ENCODE measurements at regions not wholly inside any gene's neighbourhood (a gene's known extent, or its start where the extent isn't known, plus 50 kb on each side); places are given as distances from the start of the nearest gene placed in this dataset.

GRCh38 chr2:239496700-239497099 lies 95.9 kb upstream of the HDAC4 start:
- no peak for DNase-seq (ENCODE audit: low spot score)

GRCh38 chr2:239495791-239496233 lies 95.0 kb upstream of the HDAC4 start:
- no peak for DNase-seq (ENCODE audit: low spot score)

GRCh38 chr2:239495175-239495574 lies 94.4 kb upstream of the HDAC4 start:
- DNase-seq (ENCODE audit: low spot score) = no peak

- DNase-seq (ENCODE audit: low spot score) = no peak
Observed at GRCh38 chr2:239494578-239494977, 93.8 kb upstream of the HDAC4 start.

DNA sequence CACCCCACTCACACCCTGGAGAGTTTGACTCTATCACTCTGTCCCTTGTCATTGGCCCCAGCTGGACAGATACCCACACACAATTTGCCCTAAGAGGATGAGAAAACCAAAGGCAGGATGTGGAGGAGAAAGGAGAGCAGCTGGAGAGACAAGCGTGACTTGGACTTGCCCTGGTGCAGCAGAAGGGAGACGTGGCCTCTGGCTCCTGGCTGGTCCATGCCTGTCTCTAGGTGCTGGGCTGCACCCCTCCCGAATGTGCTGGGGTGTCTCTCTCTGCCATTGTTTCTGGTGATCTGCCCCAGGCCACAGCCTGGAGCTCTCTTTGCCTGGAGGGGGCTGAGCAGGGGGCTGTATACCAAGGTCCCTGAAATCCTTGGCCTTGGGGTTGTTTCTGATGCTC lies 88.7 kb upstream of the HDAC4 start:
- no peak for DNase-seq (ENCODE audit: low spot score)

GRCh38 chr2:239488125-239488524 lies 87.3 kb upstream of the HDAC4 start:
- DNase-seq (ENCODE audit: low spot score) = no peak

DNA sequence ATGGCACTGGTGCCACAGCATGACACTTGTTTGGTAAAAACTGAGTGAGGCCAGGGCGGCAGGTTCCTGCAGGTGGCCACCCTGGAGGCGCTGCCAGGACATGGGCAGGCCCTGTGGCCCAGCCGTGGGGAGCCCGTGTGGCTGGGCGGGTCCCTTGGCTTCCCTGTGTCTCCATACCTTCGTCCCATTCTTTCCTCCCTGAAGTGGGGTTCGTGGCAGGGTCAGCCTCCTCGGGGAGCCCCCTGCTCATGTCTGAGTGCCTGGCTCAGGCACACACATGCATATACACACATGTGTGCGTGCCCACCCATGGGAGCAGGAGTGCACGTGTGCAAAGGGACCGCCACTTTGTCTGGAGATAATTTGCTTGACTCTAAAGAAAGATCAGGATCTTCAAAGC lies 86.5 kb upstream of the HDAC4 start:
- DNase-seq (ENCODE audit: low spot score) = no peak

GRCh38 chr2:239485622-239486021 lies 84.8 kb upstream of the HDAC4 start:
- no peak for DNase-seq (ENCODE audit: low spot score)

GRCh38 chr2:239484571-239485355 lies 83.9 kb upstream of the HDAC4 start:
- DNase-seq (ENCODE audit: low spot score) = no peak

DNA sequence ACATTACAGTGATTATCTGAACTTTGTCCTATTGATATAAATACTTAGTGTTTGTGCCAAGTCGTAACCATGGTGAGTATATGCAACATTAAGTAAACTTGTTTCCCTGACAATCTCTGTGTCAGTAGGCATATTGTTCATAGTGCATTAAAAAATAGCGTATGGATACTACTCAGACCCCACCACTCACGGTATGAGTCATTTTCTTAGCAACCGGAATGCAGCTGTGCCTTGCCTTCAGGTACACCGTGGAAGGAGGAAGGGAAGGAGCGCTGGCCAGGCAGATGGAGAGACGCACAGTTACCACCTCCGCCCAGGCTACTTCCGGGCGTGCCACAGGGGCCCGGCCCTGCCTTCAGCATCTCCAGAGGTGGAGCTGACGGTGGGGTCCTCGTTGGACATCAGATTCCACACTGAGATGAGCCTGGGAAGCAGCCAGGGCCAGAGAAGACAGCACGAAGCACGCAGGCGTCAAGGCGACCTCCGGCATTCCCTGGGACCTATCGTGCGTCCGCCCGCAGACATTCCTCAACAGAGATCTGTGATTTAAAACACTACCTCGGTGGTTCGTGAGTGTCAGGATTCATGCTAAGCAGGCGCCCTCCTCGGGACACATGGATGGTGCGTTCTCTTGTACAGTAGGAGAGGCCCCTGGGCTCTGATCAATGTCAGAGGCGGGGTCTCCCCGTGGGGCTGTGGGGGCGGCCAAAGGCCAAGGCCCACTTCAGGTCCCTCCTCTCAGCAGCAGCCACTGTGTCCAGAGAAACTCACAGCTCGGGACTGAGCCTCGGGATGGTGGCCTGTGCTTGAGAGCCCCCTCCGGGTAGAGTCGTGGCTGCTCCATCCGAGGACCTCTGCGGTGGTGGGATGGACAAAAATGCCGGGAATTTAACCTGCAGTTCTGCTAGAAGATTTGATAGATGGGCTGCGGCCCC lies 82.2 kb upstream of the HDAC4 start:
- DNase-seq (ENCODE audit: low spot score) = no peak

DNA sequence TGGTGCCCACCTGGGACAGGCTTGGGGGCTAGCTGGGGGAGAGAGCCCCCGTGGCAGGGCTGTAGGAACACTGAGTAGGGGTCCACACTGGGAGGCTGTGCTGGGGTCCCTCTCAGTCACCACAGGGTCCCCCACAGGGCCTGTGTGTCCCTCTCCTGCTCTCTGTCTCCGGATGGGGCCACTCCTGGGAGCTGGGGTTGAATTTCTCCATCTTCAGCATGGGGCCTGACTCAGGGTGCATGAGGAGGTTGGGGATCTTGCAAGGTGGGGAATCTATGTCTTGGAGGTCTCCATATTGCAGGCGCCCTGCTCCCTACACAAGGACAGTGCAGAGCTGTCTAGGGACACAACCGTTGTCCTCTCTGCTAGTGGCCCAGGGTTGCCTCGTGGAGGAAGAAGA lies 78.7 kb upstream of the HDAC4 start:
- DNase-seq (ENCODE audit: low spot score) = no peak

DNA sequence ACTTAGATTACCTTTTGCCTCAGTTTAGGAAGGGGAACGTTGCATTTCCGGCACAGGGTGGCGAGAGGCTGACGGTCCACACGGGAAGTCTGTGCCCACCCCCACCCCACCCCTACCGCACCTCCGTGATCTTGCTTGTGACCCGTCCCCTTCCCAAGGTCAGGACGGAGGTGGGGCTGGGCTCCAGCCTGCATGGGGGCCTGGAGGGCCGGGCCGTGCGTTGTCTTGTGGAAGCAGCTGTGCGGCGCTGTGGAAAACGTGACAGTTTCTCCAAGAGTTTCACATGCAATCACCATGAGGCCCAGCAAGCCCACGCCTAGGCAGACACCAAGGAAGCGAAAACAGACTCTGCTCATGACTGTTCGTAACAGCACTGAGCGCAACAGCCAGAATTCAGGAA lies 76.8 kb upstream of the HDAC4 start:
- no peak for DNase-seq (ENCODE audit: low spot score)

DNA sequence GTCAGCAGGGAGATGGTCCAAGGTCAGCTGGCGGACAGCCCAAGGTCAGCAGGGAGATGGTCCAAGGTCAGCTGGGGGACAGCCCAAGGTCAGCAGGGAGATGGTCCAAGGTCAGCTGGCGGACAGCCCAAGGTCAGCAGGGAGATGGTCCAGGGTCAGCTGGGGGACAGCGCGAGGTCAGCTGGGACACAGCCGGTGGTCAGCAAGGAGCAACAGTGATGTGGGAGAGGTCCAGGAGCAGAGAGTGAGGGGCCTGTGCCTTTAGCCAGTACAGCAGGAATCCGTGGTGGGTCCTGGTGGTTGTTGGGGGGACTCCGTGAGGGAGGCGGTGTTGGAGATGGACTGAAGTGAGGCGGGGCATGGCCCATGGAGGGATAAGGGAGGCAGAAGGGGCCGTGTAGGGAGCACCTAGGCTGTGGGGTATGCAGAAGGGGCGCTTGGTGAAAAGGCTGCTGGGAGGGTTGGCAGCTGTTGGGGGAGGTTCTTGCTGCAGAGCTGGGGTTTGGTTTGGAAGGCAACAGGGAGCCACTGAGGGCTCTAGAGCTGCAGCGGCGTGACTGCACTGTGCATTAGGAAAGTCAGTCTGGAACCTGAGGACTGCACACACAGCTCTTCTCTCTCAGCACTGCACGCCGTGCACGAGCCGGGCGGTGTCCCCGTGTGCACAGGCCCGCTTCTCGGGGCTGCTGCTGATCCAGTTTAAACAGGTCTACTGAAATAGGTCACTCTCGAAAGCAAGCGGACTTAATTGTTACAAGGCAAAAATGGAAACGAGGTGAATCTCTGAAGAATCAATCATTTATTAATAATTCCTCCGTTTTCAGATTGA lies 76.2 kb upstream of the HDAC4 start:
- DNase-seq (ENCODE audit: low spot score) = no peak

GRCh38 chr2:239476029-239476756 lies 75.4 kb upstream of the HDAC4 start:
- no peak for DNase-seq (ENCODE audit: low spot score)

- no peak for DNase-seq (ENCODE audit: low spot score)
Observed at GRCh38 chr2:239475161-239476028, 74.6 kb upstream of the HDAC4 start.

DNA sequence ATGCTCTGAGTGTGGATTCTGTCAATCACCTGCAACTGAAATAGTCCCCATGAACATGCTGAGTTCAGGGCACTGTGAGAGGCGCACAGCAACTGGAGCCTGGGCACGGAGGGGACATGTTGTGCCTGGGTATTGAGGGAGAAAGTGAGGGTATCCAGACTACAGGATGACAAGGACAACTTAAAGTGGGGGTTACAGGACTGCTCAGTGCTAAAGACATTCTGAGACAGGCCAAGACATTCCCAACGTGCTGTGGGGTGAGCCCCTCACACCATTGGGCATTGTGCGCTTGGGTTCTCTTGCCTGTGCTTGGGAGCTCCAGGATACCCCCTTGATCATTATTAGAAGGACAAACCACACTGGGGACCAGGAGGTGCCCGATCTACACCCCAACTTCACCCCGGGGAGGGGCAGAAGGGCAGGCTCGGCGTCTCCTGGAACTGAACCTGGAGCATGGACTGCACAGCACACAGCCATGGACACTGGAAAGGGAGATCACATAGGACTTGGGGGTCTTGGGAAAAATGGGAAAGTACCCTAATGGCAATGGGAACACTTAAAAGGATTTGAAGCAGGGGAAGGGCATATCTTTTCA lies 72.5 kb upstream of the HDAC4 start:
- no peak for DNase-seq (ENCODE audit: low spot score)

DNA sequence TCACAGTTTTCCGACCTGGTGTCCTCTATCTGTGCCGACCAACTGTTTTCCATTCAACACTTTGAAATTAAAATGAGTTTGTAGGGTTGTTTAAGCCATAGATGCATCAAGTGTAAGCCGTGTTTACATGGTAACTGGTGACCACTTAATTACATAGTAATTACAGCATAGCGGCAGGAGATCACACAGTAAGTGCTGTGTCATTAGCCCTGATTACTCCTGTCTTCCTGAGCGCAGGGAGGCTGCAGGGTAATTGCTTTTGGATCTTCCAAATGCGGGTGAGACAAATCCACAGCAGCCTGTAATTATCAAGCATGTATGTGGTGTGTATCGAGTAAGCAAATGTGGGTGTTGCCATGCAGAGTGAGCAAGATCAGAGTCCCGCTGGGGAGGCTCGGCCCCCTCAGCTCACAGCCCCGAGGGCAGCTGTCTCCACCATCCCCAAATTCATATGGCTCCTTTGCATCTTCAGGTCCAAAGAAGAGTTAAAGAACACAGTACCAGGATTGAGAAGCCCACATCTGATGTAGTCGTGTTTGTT lies 71.5 kb upstream of the HDAC4 start:
- DNase-seq (ENCODE audit: low spot score) = no peak

- no peak for DNase-seq (ENCODE audit: low spot score)
Observed at GRCh38 chr2:239471011-239471792, 70.4 kb upstream of the HDAC4 start.
